HG03521 (cell line): ENCODE measurements at regions not wholly inside any gene's neighbourhood (a gene's known extent, or its start where the extent isn't known, plus 50 kb on each side); places are given as distances from the start of the nearest gene placed in this dataset.
"Not testable (repeated sequence)": the region's sequence is repeated elsewhere in the genome, so short reads cannot be mapped to it uniquely, and the experiment has no call there.

Experiments used
- ATAC-seq: cut with Tn5 transposase; IDR thresholded peaks from one replicate; pipeline ENCODE4 v1.9.1; 2021; ENCODE audit warnings: mild to moderate bottlenecking, moderate library complexity; ENCODE audit not compliant: unreplicated experiment

- ATAC-seq = no peak
Observed at GRCh38 chr15:62270216-62270921, 105.3 kb upstream of the C2CD4B start.

GRCh38 chr15:62272290-62272689 lies 107.2 kb upstream of the C2CD4B start:
- no peak for ATAC-seq

GRCh38 chr15:62275831-62276230 lies 110.7 kb upstream of the C2CD4B start:
- ATAC-seq = no peak

GRCh38 chr15:62277816-62278394 lies 112.8 kb upstream of the C2CD4B start:
- no peak for ATAC-seq

- no peak for ATAC-seq
Observed at GRCh38 chr15:62278534-62278933, 113.4 kb upstream of the C2CD4B start.

GRCh38 chr15:62279041-62279440 lies 114.0 kb upstream of the C2CD4B start:
- no peak for ATAC-seq

- no peak for ATAC-seq
Observed at GRCh38 chr15:62280625-62281024, 115.5 kb upstream of the C2CD4B start.

- ATAC-seq = not testable (repeated sequence)
Observed at GRCh38 chr15:62281801-62282200, 116.7 kb upstream of the C2CD4B start.

- ATAC-seq = no peak
Observed at GRCh38 chr15:62287066-62287857, 122.2 kb upstream of the C2CD4B start.

- ATAC-seq = no peak
Observed at GRCh38 chr15:62288361-62289017, 123.4 kb upstream of the C2CD4B start.

- ATAC-seq = no peak
Observed at GRCh38 chr15:62291262-62291661, 126.2 kb upstream of the C2CD4B start.

- no peak for ATAC-seq
Observed at GRCh38 chr15:62296756-62297507, 131.8 kb upstream of the C2CD4B start.

- ATAC-seq = no peak
Observed at GRCh38 chr15:62297522-62297921, 132.4 kb upstream of the C2CD4B start.

GRCh38 chr15:62297933-62298332 lies 132.8 kb upstream of the C2CD4B start:
- no peak for ATAC-seq

GRCh38 chr15:62298811-62299210 lies 133.7 kb upstream of the C2CD4B start:
- no peak for ATAC-seq

GRCh38 chr15:62299541-62299940 lies 134.5 kb upstream of the C2CD4B start:
- ATAC-seq = no peak

- ATAC-seq = no peak
Observed at GRCh38 chr15:62301993-62302675, 137.0 kb upstream of the C2CD4B start.

- no peak for ATAC-seq
Observed at GRCh38 chr15:62306851-62307504, 141.9 kb upstream of the C2CD4B start.

GRCh38 chr15:62307551-62307950 lies 142.5 kb upstream of the C2CD4B start:
- no peak for ATAC-seq
